CD14-positive monocyte (primary cell): ENCODE measurements at regions not wholly inside any gene's neighbourhood (a gene's known extent, or its start where the extent isn't known, plus 50 kb on each side); places are given as distances from the start of the nearest gene placed in this dataset.
"Not testable (repeated sequence)": the region's sequence is repeated elsewhere in the genome, so short reads cannot be mapped to it uniquely, and the experiment has no call there.

Source experiments
- DNase-seq, 3 donors: peaks; one replicate each; pipeline ENCODE4 v3.0.0-alpha.2; 2011 to 2022
- H2AFZ ChIP-seq: 2 replicates; pipeline ENCODE4 v1.6.0; 2012; ENCODE audit warnings: mild to moderate bottlenecking, low read depth, low read length, inconsistent platforms; ENCODE audit not compliant: insufficient read depth, poor library complexity, severe bottlenecking
- H3K27ac ChIP-seq, 2 donors: 1 replicate in 1 of 2; 2 replicates in 1 of 2; pipeline ENCODE4 v1.5.1; 2012 to 2013; ENCODE audit warnings: low read length in 2 of 2, control low read depth in 1 of 2, inconsistent platforms in 1 of 2, low read depth in 1 of 2, mild to moderate bottlenecking in 1 of 2
- H3K27me3 ChIP-seq, 2 donors: one replicate each; pipeline versions ENCODE4 v1.6.0 to v1.6.1; 2011 to 2013; ENCODE audit warnings: low read length in 2 of 2; ENCODE audit not compliant: control insufficient read depth in 2 of 2, insufficient read depth in 2 of 2
- H3K36me3 ChIP-seq, 2 donors: replicated peaks in 1 of 2; 1 replicate in 1 of 2; 2 replicates in 1 of 2; pipeline versions ENCODE4 v1.5.1 to v1.6.1; 2012 to 2013; ENCODE audit warnings: low read length in 2 of 2, control low read depth in 1 of 2, inconsistent platforms in 1 of 2, mild to moderate bottlenecking in 1 of 2; ENCODE audit not compliant: insufficient read depth in 2 of 2, control insufficient read depth in 1 of 2
- H3K4me1 ChIP-seq, 2 donors: 1 replicate in 1 of 2; 2 replicates in 1 of 2; pipeline versions ENCODE4 v1.5.1 to v1.6.1; 2012 to 2013; ENCODE audit warnings: low read length in 2 of 2, control low read depth in 1 of 2, inconsistent platforms in 1 of 2, mild to moderate bottlenecking in 1 of 2, moderate library complexity in 1 of 2; ENCODE audit not compliant: insufficient read depth in 2 of 2, control insufficient read depth in 1 of 2
- H3K4me2 ChIP-seq: replicated peaks from 2 replicates; pipeline ENCODE3; 2012; ENCODE audit warnings: low read length, moderate library complexity, mild to moderate bottlenecking; ENCODE audit not compliant: poor library complexity, severe bottlenecking; ENCODE audit errors: extremely low read depth
- H3K4me3 ChIP-seq, 3 experiments: fragments of 200-600 bp in 1 of 3; sonication (generic) in 1 of 3; replicated peaks in 1 of 3; 1 replicate in 2 of 3; 2 replicates in 1 of 3; pipeline ENCODE4 v1.5.1; 2011 to 2013; ENCODE audit warnings: low read length in 3 of 3, mild to moderate bottlenecking in 3 of 3, control low read depth in 2 of 3, low read depth in 2 of 3, inconsistent platforms in 1 of 3, moderate library complexity in 1 of 3
- H3K79me2 ChIP-seq: 2 replicates; pipeline ENCODE4 v1.6.0; 2012; ENCODE audit warnings: mild to moderate bottlenecking, control low read depth, inconsistent platforms, low read length, moderate library complexity; ENCODE audit not compliant: insufficient read depth
- H3K9ac ChIP-seq: 2 replicates; pipeline ENCODE4 v1.6.0; 2017; ENCODE audit warnings: low read length, mild to moderate bottlenecking; ENCODE audit not compliant: insufficient read depth, poor library complexity, severe bottlenecking
- H3K9me3 ChIP-seq, 2 donors: replicated peaks in 1 of 2; 1 replicate in 1 of 2; 2 replicates in 1 of 2; pipeline versions ENCODE4 v1.5.1 to v1.6.1; 2012 to 2013; ENCODE audit warnings: low read length in 2 of 2, control low read depth in 1 of 2; ENCODE audit not compliant: control insufficient read depth in 1 of 2, insufficient read depth in 1 of 2
- H4K20me1 ChIP-seq: 2 replicates; pipeline ENCODE4 v1.6.0; 2012; ENCODE audit warnings: mild to moderate bottlenecking, low read length, control low read depth, moderate library complexity; ENCODE audit not compliant: insufficient read depth
- H3K27ac Mint-ChIP-seq, 7 donors: one replicate each; pipeline ENCODE4 v1.8.0; 2020; ENCODE audit warnings: mild to moderate bottlenecking in 7 of 7, mixed read lengths in 7 of 7, moderate library complexity in 6 of 7, inconsistent platforms in 2 of 7
- H3K27me3 Mint-ChIP-seq, 3 donors: one replicate each; pipeline ENCODE4 v1.8.0; 2021 to 2022; ENCODE audit warnings: low read depth in 3 of 3, mild to moderate bottlenecking in 3 of 3, mixed read lengths in 3 of 3, moderate library complexity in 3 of 3, inconsistent platforms in 1 of 3
- H3K36me3 Mint-ChIP-seq, 2 donors: one replicate each; pipeline ENCODE4 v1.8.0; 2020; ENCODE audit warnings: mixed read lengths in 2 of 2, inconsistent platforms in 1 of 2, mild to moderate bottlenecking in 1 of 2
- H3K4me1 Mint-ChIP-seq: one replicate; pipeline ENCODE4 v1.8.0; 2020; ENCODE audit warnings: mild to moderate bottlenecking, mixed read lengths
- H3K4me3 Mint-ChIP-seq, 2 donors: one replicate each; pipeline ENCODE4 v1.8.0; 2020; ENCODE audit warnings: mild to moderate bottlenecking in 2 of 2, mixed read lengths in 2 of 2, moderate library complexity in 1 of 2
- H3K9me3 Mint-ChIP-seq, 7 donors: one replicate each; pipeline ENCODE4 v1.8.0; 2020 to 2022; ENCODE audit warnings: mixed read lengths in 7 of 7, mild to moderate bottlenecking in 6 of 7, moderate library complexity in 6 of 7, inconsistent platforms in 2 of 7
- CTCF ChIP-seq: fragments of 200-600 bp; IDR thresholded peaks from one replicate; pipeline ENCODE4 v1.8.0; 2022; ENCODE audit warnings: antibody characterized with exemption, mild to moderate bottlenecking
- WGBS: methylation state at CpG from one replicate; pipeline ENCODE4 v1.1.5; 2013; ENCODE audit warnings: missing lambda C conversion rate; ENCODE audit not compliant: insufficient coverage; 5-methylcytosine and 5-hydroxymethylcytosine counted together
- intact Hi-C, 2 donors: fragments of 100-400 bp; cut with micrococcal nuclease; formaldehyde crosslinking; loops; one replicate each; pipeline versions ENCODE4 v1.15.0 to v1.15.1; 2023

DNA sequence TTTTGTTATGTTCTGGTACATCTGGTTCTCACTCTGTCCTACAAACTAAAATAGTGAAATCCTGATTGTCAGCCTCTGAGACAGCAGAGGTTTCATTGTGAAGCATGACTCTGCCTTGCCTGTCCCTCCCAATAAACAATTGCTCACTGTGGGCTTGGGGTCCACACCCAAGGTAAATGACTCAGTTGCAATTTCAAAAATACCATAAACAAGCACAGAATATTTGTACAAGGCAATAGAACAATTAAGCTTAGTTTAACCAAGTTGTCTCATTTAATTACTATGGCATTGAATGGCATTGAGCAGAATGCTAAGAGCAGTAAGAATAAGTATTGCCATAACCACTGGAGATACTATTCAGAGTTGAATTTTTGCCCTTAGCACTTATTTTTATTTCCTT, 353.6 kb downstream of the SPRY2 start:
- Mint-ChIP-seq H3K4me3 (no peak overlapping the region), H3K4me1 (no peaks in the 10 kb centered on the region), H3K27me3 (peaks cover 0 to 1% (median 0%) of the 10 kb centered on the region in 3 donors), H3K9me3 (peaks cover 0 to 6% (median 0%) of the 10 kb centered on the region in 7 donors), H3K36me3 (no peaks in the 10 kb centered on the region), H3K27ac (no peak overlapping the region)
- H3K27me3 ChIP-seq: no peaks in the 10 kb centered on the region
- H3K4me3 ChIP-seq: no peak overlapping the region
- intact Hi-C loops: no loop called here
- H4K20me1 ChIP-seq: no peaks in the 10 kb centered on the region
- H3K9me3 ChIP-seq: no peaks in the 10 kb centered on the region
- no peaks in the 10 kb centered on the region for H3K79me2 ChIP-seq
- no peaks in the 10 kb centered on the region for H3K36me3 ChIP-seq
- no peak overlapping the region for H3K4me2 ChIP-seq
- no peaks in the 10 kb centered on the region for H3K4me1 ChIP-seq
- no peak overlapping the region for H3K9ac ChIP-seq
- no peak overlapping the region for H2AFZ ChIP-seq
- DNase-seq: no peak
- TF ChIP-seq CTCF: no peak
- no peak overlapping the region for H3K27ac ChIP-seq

DNA sequence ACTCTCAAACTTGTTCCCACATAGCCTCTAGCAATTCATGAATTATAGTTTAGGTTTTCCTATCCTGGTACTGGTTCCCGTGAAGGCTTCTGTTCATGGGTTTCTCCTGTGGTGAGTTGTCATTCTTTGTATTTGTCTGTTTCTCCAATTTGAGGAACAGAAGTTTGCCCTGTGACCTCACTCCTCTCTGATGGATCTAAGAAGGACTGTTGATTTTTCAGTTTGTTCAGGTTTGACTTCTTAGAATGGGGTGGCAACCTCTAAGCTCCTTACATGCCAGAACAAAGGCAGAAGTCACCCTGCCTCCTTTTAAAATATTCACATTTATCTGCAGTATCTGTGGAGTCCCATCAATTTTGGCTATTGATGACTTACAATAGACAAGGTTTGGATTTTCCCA, 354.0 kb downstream of the SPRY2 start:
- no CpG with 5 or more reads among the region's 1 CpG for WGBS
- no peaks in the 10 kb centered on the region for H3K27me3 ChIP-seq
- no peak overlapping the region for H3K27ac ChIP-seq

DNA sequence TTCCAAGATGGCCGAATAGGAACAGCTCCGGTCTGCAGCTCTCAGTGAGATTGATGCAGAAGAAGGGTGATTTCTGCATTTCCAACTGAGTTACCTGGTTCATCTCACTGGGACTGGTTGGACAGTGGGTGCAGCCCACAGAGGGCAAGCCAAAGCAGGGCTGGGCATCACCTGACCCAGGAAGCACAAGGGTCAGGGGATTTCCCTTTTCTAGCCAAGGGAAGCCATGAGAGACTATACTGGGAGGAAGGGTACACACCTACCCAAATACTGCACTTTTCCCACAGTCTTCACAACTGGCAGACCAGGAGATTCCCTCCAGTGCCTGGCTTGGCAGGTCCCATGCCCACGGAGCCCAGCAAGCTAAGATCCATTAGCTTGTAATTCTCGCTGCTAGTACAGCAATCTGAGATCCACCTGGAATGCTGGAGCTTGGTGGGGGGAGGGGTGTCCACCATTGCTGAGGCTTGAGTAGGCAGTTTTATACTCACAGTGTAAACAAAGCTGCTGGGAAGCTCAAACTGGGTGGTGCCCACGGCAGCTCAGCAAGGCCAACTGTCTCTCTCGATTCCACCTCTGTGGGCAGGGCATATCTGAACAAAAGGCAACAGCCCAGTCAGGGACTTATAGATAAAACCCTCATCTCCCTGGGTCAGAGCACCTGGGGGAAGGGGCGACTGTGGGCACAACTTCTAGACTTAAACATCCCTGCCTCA, 365.8 kb downstream of the SPRY2 start:
- intact Hi-C loops, H3K27ac Mint-ChIP-seq, H3K27me3 Mint-ChIP-seq: not testable (repeated sequence)

More for the DNA sequence above, 354.0 kb downstream of the SPRY2 start:
- no peaks in the 10 kb centered on the region for H3K36me3 Mint-ChIP-seq
- Histone ChIP-seq H3K79me2 (no peaks in the 10 kb centered on the region), H3K4me2 (no peak overlapping the region), H2AFZ (no peak overlapping the region), H3K36me3 (no peaks in the 10 kb centered on the region), H3K4me3 (no peak overlapping the region), H3K9me3 (no peaks in the 10 kb centered on the region), H3K4me1 (no peaks in the 10 kb centered on the region), H3K9ac (no peak overlapping the region), H4K20me1 (no peaks in the 10 kb centered on the region)
- DNase-seq: no peak
- no peak overlapping the region for H3K4me3 Mint-ChIP-seq
- no peaks in the 10 kb centered on the region for H3K4me1 Mint-ChIP-seq
- H3K27ac Mint-ChIP-seq: peak overlapping the region in 1 of 7 donors; percentile 62
- TF ChIP-seq CTCF: no peak
- intact Hi-C loops: no loop called here
- peaks cover 0 to 1% (median 0%) of the 10 kb centered on the region in 3 donors for H3K27me3 Mint-ChIP-seq
- peaks cover 0 to 6% (median 0%) of the 10 kb centered on the region in 7 donors for H3K9me3 Mint-ChIP-seq

More for the DNA sequence above, 365.8 kb downstream of the SPRY2 start:
- not testable (repeated sequence) for H3K4me1 Mint-ChIP-seq, H3K27ac ChIP-seq, H4K20me1 ChIP-seq, H3K36me3 Mint-ChIP-seq, H3K9ac ChIP-seq, H3K27me3 ChIP-seq, H3K79me2 ChIP-seq, H3K4me3 Mint-ChIP-seq, H3K4me3 ChIP-seq, H3K36me3 ChIP-seq, DNase-seq, H3K4me1 ChIP-seq, H3K4me2 ChIP-seq, H2AFZ ChIP-seq
- H3K9me3 ChIP-seq: peaks cover 15 to 24% of the 10 kb centered on the region in 2 donors
- WGBS: 100% methylated on average over 4 of the region's 7 CpGs
- peaks cover 25 to 44% (median 28%) of the 10 kb centered on the region in 7 donors for H3K9me3 Mint-ChIP-seq
